Caki2 (cell line): ENCODE measurements at regions not wholly inside any gene's neighbourhood (a gene's known extent, or its start where the extent isn't known, plus 50 kb on each side); places are given as distances from the start of the nearest gene placed in this dataset.

Experiments
- DNase-seq: peaks from one replicate; pipeline ENCODE4 v3.0.0-alpha.2; 2015; ENCODE audit warnings: low read depth
- in situ Hi-C: cut with HindIII; loops from 2 replicates; pipeline ENCODE4 v1.10.0; 2016; ENCODE audit warnings: low sequenced_read_pairs, low pct_unique_long_range_greater_than_20kb, mixed read lengths

DNA sequence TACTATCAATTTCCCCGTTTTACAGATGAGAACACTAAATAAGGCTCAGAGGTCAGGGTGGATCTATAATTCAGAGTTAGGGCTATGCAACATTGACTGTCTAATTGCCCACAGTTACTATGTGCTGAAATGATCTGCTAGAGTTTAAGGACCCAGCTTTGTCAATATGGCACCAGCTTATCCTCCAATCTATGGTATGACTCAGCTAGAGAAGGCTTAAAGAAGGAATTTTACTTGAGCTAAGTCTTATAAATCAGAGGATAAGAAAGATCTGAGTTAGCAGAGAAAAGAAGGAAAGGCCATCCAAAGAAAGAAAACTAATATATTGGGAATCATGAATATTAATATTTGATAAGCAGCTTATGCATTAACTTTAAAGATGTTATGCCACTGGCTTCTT is 78.1 kb downstream of the ASB9 start:
- in situ Hi-C loops: no loop called here
- DNase-seq: no peak

GRCh38 chrX:15188039-15188438 is 81.8 kb downstream of the ASB9 start:
- in situ Hi-C loops: no loop called here
- no peak for DNase-seq

- in situ Hi-C loops: no loop called here
- no peak for DNase-seq
These were observed 92.6 kb downstream of the ASB9 start for GRCh38 chrX:15177316-15177715.

DNA sequence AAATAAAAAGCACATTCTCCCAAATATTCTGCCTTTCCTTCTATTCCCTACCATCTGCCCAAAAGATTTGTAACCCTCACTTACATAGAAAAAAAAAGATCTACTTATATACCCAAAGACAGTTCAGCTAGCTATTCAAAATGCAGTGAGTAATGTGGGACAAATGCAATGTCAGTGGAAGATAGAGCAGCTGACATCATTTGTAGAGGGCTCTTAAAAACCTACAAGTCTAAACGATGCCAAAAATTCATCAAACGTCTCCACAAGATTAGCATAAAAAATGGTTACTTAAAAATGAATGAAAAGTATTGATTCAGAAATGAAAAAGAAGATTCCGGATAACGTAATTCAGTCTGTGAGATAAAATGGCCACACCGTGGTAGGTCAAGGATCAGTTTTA is 96.5 kb downstream of the ASB9 start:
- no peak for DNase-seq

DNA sequence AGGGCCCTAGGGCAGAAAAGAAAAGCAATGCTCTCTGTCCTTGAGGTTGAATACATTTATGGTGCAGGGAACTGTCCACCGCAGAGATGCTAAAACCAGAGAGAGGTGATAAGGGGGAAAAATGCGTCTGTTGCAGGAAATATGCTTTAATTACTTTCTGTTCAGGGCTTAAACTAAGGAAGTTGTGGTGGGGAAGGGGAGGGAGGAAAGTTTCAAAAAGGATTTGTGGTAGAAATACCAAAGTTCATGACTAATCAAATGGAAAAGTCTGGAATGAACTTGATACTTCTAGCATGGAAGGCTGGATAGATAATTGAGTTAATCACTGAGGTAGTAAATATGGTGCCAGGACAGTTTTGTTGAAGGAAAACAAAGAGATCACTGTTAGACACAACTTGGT is 99.0 kb downstream of the ASB9 start:
- in situ Hi-C loops: no loop called here
- DNase-seq: no peak

More for the DNA sequence above, 96.5 kb downstream of the ASB9 start:
- in situ Hi-C loops: no loop called here

GRCh38 chrX:15167826-15168225 is 102.1 kb downstream of the ASB9 start:
- in situ Hi-C loops: no loop called here
- no peak for DNase-seq

- in situ Hi-C loops: no loop called here
These were observed 104.1 kb downstream of the ASB9 start for GRCh38 chrX:15165832-15166231.

DNA sequence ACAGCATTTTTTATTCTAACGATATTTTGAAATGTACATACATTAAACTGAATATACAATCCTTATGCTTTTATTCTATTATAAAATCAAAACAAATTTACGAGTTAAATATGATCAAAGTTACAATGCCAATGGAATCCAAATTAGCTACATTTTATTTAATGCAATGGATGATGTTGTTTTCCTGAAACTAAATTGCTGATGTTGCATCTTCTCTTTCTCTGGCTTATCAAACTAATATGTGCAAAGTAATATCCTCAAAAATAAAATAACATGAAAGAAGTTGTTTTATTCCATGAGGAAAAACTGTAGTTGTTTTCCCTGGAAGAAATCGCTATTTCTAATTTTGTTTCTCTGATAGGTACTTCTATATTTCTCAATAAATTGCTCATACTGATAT is 106.8 kb downstream of the ASB9 start:
- in situ Hi-C loops: no loop called here
- no peak for DNase-seq

More at GRCh38 chrX:15165832-15166231, 104.1 kb downstream of the ASB9 start:
- no peak for DNase-seq

DNA sequence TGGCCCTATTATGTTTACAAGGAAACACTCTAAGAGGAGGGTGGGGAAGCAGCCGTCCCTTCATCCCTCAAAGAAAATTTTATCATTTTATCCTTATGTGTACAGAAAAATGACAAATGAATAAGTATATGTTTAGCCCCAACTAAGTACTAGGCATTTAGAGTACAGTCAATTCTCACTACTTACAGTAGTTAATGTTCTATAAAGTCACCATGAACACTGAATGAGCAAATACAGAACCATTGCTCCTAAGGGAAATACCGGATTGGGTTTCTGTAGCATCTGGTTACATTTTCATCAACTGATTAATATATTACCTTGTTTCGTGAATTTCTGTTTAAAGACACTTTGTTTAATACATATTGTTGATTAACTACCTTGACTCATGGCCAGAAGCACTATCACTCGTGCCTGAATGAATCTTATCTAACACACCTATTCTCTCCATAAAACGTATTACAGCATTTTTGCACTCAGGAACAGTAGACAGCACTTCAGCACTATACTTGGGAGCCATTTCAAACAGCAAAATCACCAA is 109.3 kb downstream of the ASB9 start:
- DNase-seq: peak; percentile 6
- in situ Hi-C loops: no loop called here

DNA sequence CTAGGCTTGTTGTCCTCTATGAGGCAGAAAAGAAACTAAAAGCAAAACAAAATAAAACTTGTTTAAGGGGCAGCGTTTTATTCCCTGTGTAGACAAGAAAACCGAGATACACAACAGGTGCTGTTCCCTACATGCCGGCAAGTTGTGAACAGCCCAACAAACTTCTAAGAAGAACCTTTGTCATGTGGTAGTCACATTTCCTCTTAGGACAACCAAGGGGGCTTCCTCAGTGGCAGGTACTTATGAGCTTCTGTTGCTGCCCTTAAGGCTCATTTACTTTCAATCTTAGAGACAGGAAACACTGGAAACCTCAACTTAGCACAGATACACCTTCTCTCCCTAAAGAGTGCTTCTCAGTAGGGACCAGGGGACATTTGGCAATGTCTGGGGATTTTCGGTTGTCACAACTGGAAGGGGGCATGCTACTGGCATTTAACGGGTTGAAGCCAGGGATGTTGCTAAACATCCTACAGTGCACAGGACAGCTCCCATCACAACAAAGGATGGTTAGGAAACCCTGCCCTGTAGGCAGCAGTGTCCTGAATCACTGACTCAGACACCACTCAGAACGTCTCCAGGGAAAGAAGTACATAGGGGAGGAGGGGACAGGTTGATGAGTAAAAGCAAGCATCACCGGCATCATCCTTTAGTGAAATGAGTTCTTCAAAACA is 111.0 kb downstream of the ASB9 start:
- DNase-seq: no peak
- in situ Hi-C loops: no loop called here

GRCh38 chrX:15158350-15158735 is 111.5 kb downstream of the ASB9 start:
- in situ Hi-C loops: no loop called here
- no peak for DNase-seq

DNA sequence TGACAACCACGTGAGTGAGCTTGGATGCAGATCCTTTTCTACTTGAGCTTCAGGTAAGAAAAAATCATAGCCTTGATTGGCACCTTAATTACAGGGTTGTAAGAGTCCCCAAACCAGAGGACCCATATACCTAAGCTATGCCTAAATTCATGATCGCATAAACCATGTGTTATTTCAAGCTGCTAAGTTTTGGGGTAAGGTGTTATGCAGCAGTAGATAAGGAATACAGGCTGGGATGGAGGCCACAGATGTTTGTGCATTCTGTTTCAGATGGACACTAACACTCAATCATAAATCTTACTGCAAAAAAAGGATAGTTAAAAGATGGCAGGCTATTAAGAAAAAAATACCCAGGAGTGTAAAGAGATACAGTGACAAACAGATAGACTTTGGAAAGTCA is 112.3 kb downstream of the ASB9 start:
- in situ Hi-C loops: no loop called here

DNA sequence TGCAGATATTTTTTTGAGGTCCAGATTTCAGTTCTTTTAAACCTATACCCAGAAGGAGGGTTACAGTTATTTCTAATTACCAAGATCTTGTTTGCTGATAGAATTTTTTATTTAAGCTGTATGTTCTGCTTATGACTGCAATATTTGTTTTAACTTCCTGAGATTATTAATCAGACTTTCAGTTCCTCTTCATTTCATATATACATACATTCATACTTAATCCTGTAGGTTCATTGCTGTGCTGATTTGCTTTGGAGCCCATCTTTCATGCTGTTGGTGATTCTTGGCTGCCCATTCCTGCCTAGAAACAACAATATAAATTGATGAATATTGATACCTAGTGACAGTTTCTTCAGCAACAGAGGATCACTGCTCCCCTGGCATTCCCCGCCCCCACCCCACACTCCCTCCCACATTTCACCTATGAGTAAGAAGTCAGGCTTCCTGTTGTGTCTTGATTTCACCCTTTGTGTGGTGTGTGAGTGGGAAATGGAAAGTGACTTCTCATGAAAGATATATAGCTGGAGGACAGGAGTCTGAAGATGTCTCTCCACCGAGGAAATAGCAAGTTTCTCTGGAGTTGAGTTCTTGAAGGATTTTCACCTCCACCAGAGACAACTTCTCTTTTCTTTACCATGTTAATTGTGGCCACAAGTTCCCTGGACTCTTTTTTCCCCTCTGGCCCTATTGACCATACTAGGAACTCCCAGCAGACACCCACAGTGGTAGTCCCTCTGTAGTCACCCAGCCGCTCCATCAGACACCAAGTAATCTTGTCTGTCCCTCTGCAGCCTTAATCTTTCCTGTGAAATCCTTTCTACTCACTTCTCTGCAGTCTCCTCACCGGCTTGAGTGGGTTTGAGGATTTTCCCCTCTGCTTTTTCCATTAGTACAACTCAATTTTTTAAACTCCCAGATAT is 118.4 kb downstream of the ASB9 start:
- in situ Hi-C loops: no loop called here
- no peak for DNase-seq

More for the DNA sequence above, 112.3 kb downstream of the ASB9 start:
- no peak for DNase-seq

DNA sequence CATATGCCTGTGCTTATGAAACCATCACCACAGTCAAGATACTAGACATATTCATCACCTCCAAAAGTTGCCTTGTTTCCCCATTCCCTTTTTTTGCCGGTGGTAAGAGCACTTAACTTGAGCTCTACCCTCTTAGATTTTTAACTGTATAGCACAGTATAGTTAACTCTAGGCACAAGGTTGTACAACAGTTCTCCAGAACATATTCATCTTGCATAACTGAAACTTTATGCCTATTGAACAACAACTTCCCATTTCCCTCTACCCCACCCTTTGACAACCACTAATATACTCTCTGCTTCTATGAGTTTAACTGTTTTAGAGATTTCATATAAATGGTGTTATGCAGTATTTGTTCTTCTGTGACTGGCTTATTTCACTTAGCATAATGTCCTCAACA is 119.3 kb downstream of the ASB9 start:
- DNase-seq: no peak
- in situ Hi-C loops: no loop called here

DNA sequence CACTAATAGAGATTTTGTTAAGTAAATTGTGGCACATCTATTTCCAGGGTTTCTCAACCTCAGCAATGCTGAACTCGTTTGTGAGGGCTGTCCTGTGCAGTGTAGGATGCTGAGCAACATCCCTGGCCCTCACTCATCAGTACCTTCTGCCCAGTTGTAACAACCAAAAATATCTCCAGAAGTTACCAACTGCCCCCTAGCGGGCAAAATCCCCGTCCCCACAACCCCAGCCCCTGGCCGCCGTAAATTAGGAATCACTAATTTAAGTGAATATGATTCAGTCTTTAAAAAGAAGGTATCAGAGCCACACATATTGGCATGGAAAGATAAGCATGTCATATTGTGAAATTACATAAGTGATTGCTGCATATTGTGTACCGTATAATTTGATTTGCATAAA is 123.4 kb downstream of the ASB9 start:
- no peak for DNase-seq
- in situ Hi-C loops: no loop called here

- no peak for DNase-seq
- in situ Hi-C loops: no loop called here
These were observed 126.1 kb downstream of the ASB9 start for GRCh38 chrX:15143825-15144121.

GRCh38 chrX:15143050-15143824 is 126.6 kb downstream of the ASB9 start:
- DNase-seq: peak; percentile 14
- in situ Hi-C loops: no loop called here

GRCh38 chrX:15142084-15142715 is 127.7 kb downstream of the ASB9 start:
- DNase-seq: no peak
- in situ Hi-C loops: no loop called here
